SK-N-SH (cell line): ENCODE measurements at regions not wholly inside any gene's neighbourhood (a gene's known extent, or its start where the extent isn't known, plus 50 kb on each side); places are given as distances from the start of the nearest gene placed in this dataset.

Experiments used
- CTCF ChIA-PET: fragments of 300-600, 350-600 bp; formaldehyde crosslinking; extraction: SDS; loops from one replicate; lab custom pipeline; 2021; lab: Yijun Ruan, JAX
- POLR2A ChIA-PET: fragments of 350-600 bp; sonication (Branson Sonifier 250); formaldehyde crosslinking; extraction: SDS; loops from one replicate; lab custom pipeline; 2020; ENCODE audit warnings: antibody characterized with exemption, inconsistent platforms; lab: Yijun Ruan, JAX
- DNase-seq: peaks from one replicate; pipeline ENCODE4 v3.0.0; 2012
- H2AFZ ChIP-seq: fragments of 200-600 bp; sonication (generic); 2 replicates; pipeline ENCODE4 v1.8.1; 2016; ENCODE audit warnings: antibody characterized with exemption, mild to moderate bottlenecking, low read depth
- H3F3A ChIP-seq: fragments of 200-600 bp; sonication (generic); replicated peaks from 2 replicates; pipeline ENCODE3; 2016; ENCODE audit warnings: antibody characterized with exemption, mild to moderate bottlenecking; ENCODE audit not compliant: insufficient read depth
- H3K27ac ChIP-seq, 2 experiments: fragments of 200-500 bp in 1 of 2; fragments of 200-600 bp in 1 of 2; sonication (Bioruptor generic) in 1 of 2; sonication (generic), shearing (Covaris generic) in 1 of 2; 2 replicates each; pipeline versions ENCODE4 v1.5.1 to v1.6.1; 2014 to 2016; ENCODE audit warnings: low read depth in 2 of 2, inconsistent platforms in 1 of 2, low read length in 1 of 2, mild to moderate bottlenecking in 1 of 2, mixed read lengths in 1 of 2
- H3K27me3 ChIP-seq: fragments of 200-600 bp; sonication (generic), shearing (Covaris generic); 2 replicates; pipeline ENCODE4 v1.6.1; 2016; ENCODE audit warnings: mixed run types; ENCODE audit not compliant: insufficient read depth
- H3K36me3 ChIP-seq, 2 experiments: fragments of 200-500 bp in 1 of 2; fragments of 200-600 bp in 1 of 2; sonication (Bioruptor generic) in 1 of 2; sonication (generic) in 1 of 2; replicated peaks in 1 of 2; 2 replicates each; pipeline versions ENCODE3 to v1.5.1; 2014 to 2016; ENCODE audit warnings: low read length in 1 of 2, mild to moderate bottlenecking in 1 of 2; ENCODE audit not compliant: insufficient read depth in 2 of 2, control insufficient read depth in 1 of 2
- H3K4me1 ChIP-seq, 2 experiments: fragments of 200-500 bp in 1 of 2; fragments of 200-600 bp in 1 of 2; sonication (Bioruptor generic) in 1 of 2; sonication (generic), shearing (Covaris generic) in 1 of 2; 2 replicates each; pipeline versions ENCODE4 v1.5.1 to v1.6.1; 2014 to 2016; ENCODE audit warnings: low read depth in 1 of 2, low read length in 1 of 2, mixed run types in 1 of 2; ENCODE audit not compliant: insufficient read depth in 2 of 2, control insufficient read depth in 1 of 2
- H3K4me2 ChIP-seq: fragments of 200-600 bp; sonication (generic), shearing (Covaris generic); 2 replicates; pipeline ENCODE4 v1.6.1; 2017; ENCODE audit warnings: mixed run types
- H3K4me3 ChIP-seq, 2 experiments: fragments of 200-500 bp in 1 of 2; fragments of 200-600 bp in 1 of 2; sonication (Bioruptor generic) in 1 of 2; sonication (generic), shearing (Covaris generic) in 1 of 2; 2 replicates each; pipeline versions ENCODE4 v1.5.1 to v1.8.1; 2014 to 2016; ENCODE audit warnings: low read depth in 2 of 2, inconsistent platforms in 1 of 2, low read length in 1 of 2, mild to moderate bottlenecking in 1 of 2, mixed read lengths in 1 of 2, moderate library complexity in 1 of 2
- H3K79me2 ChIP-seq: fragments of 200-600 bp; sonication (generic); 2 replicates; pipeline ENCODE4 v1.8.1; 2017; ENCODE audit warnings: mild to moderate bottlenecking; ENCODE audit not compliant: insufficient read depth
- H3K9ac ChIP-seq: fragments of 200-600 bp; sonication (generic); 2 replicates; pipeline ENCODE4 v1.6.1; 2017; ENCODE audit warnings: mixed run types
- H3K9me2 ChIP-seq: fragments of 200-600 bp; sonication (generic); 2 replicates; pipeline ENCODE4 v1.6.1; 2017; ENCODE audit warnings: mixed run types
- H3K9me3 ChIP-seq: fragments of 200-600 bp; sonication (generic); 2 replicates; pipeline ENCODE4 v1.6.1; 2017; ENCODE audit warnings: mixed run types, mild to moderate bottlenecking, moderate library complexity
- H4K20me1 ChIP-seq: fragments of 200-600 bp; sonication (generic); 2 replicates; pipeline ENCODE4 v1.6.1; 2017; ENCODE audit warnings: mild to moderate bottlenecking, mixed run types; ENCODE audit not compliant: insufficient read depth
- CHD2 ChIP-seq: fragments of 150-350 bp; IDR thresholded peaks from 2 replicates; pipeline ENCODE4 v1.6.1; 2018; ENCODE audit warnings: low read length; ENCODE audit not compliant: partially characterized antibody
- CTCF ChIP-seq: fragments of 200-600 bp; sonication (generic); IDR thresholded peaks from 2 replicates; pipeline ENCODE4 v1.6.1; 2017; ENCODE audit warnings: antibody characterized with exemption, mild to moderate bottlenecking, moderate library complexity
- ELF1 ChIP-seq: IDR thresholded peaks from 2 replicates; pipeline ENCODE4 v1.4.0; 2012
- EP300 ChIP-seq, 2 experiments: IDR thresholded peaks; 2 replicates each; pipeline versions ENCODE4 v1.4.0 to v1.6.1; 2012; ENCODE audit warnings: borderline replicate concordance in 1 of 2, low read depth in 1 of 2, low read length in 1 of 2
- FOXJ3 ChIP-seq: sonication (generic); formaldehyde crosslinking; IDR thresholded peaks from 2 replicates; pipeline ENCODE4 v1.5.1; 2020; ENCODE audit warnings: mild to moderate bottlenecking, missing genetic modification reagents
- FOXM1 ChIP-seq: IDR thresholded peaks from 2 replicates; pipeline ENCODE4 v1.4.0; 2012; ENCODE audit warnings: low read depth, mild to moderate bottlenecking
- GATA2 ChIP-seq: sonication (generic); formaldehyde crosslinking; IDR thresholded peaks from 2 replicates; pipeline ENCODE4 v1.5.0; 2020; ENCODE audit warnings: mild to moderate bottlenecking, missing genetic modification reagents
- NFIC ChIP-seq: IDR thresholded peaks from 2 replicates; pipeline ENCODE4 v1.4.0; 2012; ENCODE audit warnings: borderline replicate concordance
- RXRA ChIP-seq: IDR thresholded peaks from 2 replicates; pipeline ENCODE4 v1.4.0; 2012; ENCODE audit warnings: low read depth, mild to moderate bottlenecking, borderline replicate concordance
- SIN3A ChIP-seq: IDR thresholded peaks from 2 replicates; pipeline ENCODE4 v1.6.1; 2012; ENCODE audit warnings: low read depth, mild to moderate bottlenecking, low read length, moderate library complexity, borderline replicate concordance
- TAF1 ChIP-seq: IDR thresholded peaks from 2 replicates; pipeline ENCODE4 v1.6.1; 2012; ENCODE audit warnings: low read depth, mild to moderate bottlenecking, low read length, moderate library complexity, borderline replicate concordance
- TEAD4 ChIP-seq: IDR thresholded peaks from 2 replicates; pipeline ENCODE4 v1.4.0; 2012; ENCODE audit warnings: mild to moderate bottlenecking, borderline replicate concordance; ENCODE audit not compliant: insufficient read depth
- whole genome bisulfite sequencing: methylation state at CpG from one replicate; pipeline ENCODE4 v1.1.6; 2017; ENCODE audit warnings: low lambda C conversion rate; 5-methylcytosine and 5-hydroxymethylcytosine counted together
- TF ChIP-seq, protein P1 (sequence below): IDR thresholded peaks from 2 replicates; pipeline ENCODE4 v1.4.0; 2012; ENCODE audit warnings: low read depth, borderline replicate concordance
- TF ChIP-seq, protein P2 (sequence below): fragments of 150-350 bp; IDR thresholded peaks from 2 replicates; pipeline ENCODE4 v1.6.1; 2017; ENCODE audit warnings: antibody characterized with exemption, low read length, low read depth, borderline replicate concordance
- TF ChIP-seq, protein P3 (sequence below): fragments of 150-350 bp; IDR thresholded peaks from 2 replicates; pipeline ENCODE4 v1.6.1; 2016; ENCODE audit warnings: mild to moderate bottlenecking, low read depth, low read length

- 25% methylated on average over 2 of the region's 2 CpGs for WGBS
- Histone ChIP-seq H3K4me2 (no peak overlapping the region), H3K27ac (no peak overlapping the region), H3K27me3 (peaks cover 12% of the 10 kb centered on the region; the same call in 1 of the 2 replicates)
- TF ChIP-seq RXRA, result no peak
- TF ChIP-seq, protein P1, sequence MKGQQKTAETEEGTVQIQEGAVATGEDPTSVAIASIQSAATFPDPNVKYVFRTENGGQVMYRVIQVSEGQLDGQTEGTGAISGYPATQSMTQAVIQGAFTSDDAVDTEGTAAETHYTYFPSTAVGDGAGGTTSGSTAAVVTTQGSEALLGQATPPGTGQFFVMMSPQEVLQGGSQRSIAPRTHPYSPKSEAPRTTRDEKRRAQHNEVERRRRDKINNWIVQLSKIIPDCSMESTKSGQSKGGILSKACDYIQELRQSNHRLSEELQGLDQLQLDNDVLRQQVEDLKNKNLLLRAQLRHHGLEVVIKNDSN, result peak; percentile 16; the same call in 1 of the 2 replicates
- TF ChIP-seq, all 33 proteins: peak for 1
- DNase-seq, result no peak
- POLR2A ChIA-PET, result no interaction called here
- Histone ChIP-seq H3K9me3 (no peaks in the 10 kb centered on the region), H3K4me3 (no peak overlapping the region), H3K4me1 (no peaks in the 10 kb centered on the region), H2AFZ (no peak overlapping the region), H3K79me2 (no peaks in the 10 kb centered on the region), H3K9ac (no peak overlapping the region), H3F3A (no peaks in the 10 kb centered on the region), H4K20me1 (no peaks in the 10 kb centered on the region), H3K9me2 (no peaks in the 10 kb centered on the region; the same call in 1 of the 2 replicates), H3K36me3 (no peaks in the 10 kb centered on the region)
- CTCF ChIA-PET, result interaction anchor here (1.2 kb wide), 1 partner anchor 66 kb away, joined by 3 read pairs; no protein-coding TSS in a partner anchor
Measured at GRCh38 chr10:27448921-27449320, 55.2 kb upstream of the RAB18 start.

- Histone ChIP-seq H3K9ac (no peak overlapping the region), H3K9me3 (no peaks in the 10 kb centered on the region), H3K9me2 (no peaks in the 10 kb centered on the region; the same call in 1 of the 2 replicates), H4K20me1 (no peaks in the 10 kb centered on the region), H3K79me2 (no peaks in the 10 kb centered on the region), H3K27ac (no peak overlapping the region), H3K36me3 (no peaks in the 10 kb centered on the region), H3K4me1 (no peaks in the 10 kb centered on the region), H3K4me2 (no peak overlapping the region), H3F3A (no peaks in the 10 kb centered on the region), H2AFZ (no peak overlapping the region), H3K4me3 (no peak overlapping the region), H3K27me3 (peaks cover 12% of the 10 kb centered on the region; the same call in 1 of the 2 replicates)
- no peak for DNase-seq
- CTCF ChIA-PET, result interaction anchor here (0.8 to 1.2 kb wide), 4 partner anchors 8 to 946 kb away, joined by 3 to 4 read pairs (median 3); no protein-coding TSS in a partner anchor
- TF ChIP-seq FOXM1 (no peak), GATA2 (CRISPR knock-in tag) (no peak), NFIC (no peak), TAF1 (no peak), CTCF (no peak), TEAD4 (no peak), RXRA (no peak), EP300 (IDR thresholded peaks at IDR 0.05; ENCODE audit: borderline replicate concordance in 1 of 2, low read depth in 1 of 2, low read length in 1 of 2) (no peak), ELF1 (no peak), SIN3A (no peak), CHD2 (no peak), FOXJ3 (no peak)
- TF ChIP-seq, protein P1, result no peak
- TF ChIP-seq, protein P2, sequence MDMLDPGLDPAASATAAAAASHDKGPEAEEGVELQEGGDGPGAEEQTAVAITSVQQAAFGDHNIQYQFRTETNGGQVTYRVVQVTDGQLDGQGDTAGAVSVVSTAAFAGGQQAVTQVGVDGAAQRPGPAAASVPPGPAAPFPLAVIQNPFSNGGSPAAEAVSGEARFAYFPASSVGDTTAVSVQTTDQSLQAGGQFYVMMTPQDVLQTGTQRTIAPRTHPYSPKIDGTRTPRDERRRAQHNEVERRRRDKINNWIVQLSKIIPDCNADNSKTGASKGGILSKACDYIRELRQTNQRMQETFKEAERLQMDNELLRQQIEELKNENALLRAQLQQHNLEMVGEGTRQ, result no peak
- TF ChIP-seq, protein P3, sequence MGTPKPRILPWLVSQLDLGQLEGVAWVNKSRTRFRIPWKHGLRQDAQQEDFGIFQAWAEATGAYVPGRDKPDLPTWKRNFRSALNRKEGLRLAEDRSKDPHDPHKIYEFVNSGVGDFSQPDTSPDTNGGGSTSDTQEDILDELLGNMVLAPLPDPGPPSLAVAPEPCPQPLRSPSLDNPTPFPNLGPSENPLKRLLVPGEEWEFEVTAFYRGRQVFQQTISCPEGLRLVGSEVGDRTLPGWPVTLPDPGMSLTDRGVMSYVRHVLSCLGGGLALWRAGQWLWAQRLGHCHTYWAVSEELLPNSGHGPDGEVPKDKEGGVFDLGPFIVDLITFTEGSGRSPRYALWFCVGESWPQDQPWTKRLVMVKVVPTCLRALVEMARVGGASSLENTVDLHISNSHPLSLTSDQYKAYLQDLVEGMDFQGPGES, result no peak
- WGBS, result 49% methylated on average over 3 of the region's 3 CpGs
- POLR2A ChIA-PET, result no interaction called here
Measured at GRCh38 chr10:27447540-27447939, 56.6 kb upstream of the RAB18 start.
